ENCODE measurements at regions not wholly inside any gene's neighbourhood (a gene's known extent, or its start where the extent isn't known, plus 50 kb on each side); places are given as distances from the start of the nearest gene placed in this dataset.
A peak's percentile ranks its signal among the peaks of the same experiment; 100 is the strongest.

GRCh38 chr6:67666177-67666964 is 968.7 kb upstream of the ADGRB3 start:
- DNase-seq (ENCODE audit: low spot score): no peak

GRCh38 chr6:67664942-67665341 is 970.1 kb upstream of the ADGRB3 start:
- no peak for DNase-seq (ENCODE audit: low spot score)

GRCh38 chr6:67663105-67663895 is 971.8 kb upstream of the ADGRB3 start:
- no peak for DNase-seq (ENCODE audit: low spot score)

GRCh38 chr6:67653561-67653960 is 981.5 kb upstream of the ADGRB3 start:
- no peak for DNase-seq (ENCODE audit: low spot score)

- no peak for DNase-seq (ENCODE audit: low spot score)
Measured at GRCh38 chr6:67646550-67646949, 988.5 kb upstream of the ADGRB3 start.

- no peak for DNase-seq (ENCODE audit: low spot score)
Measured at GRCh38 chr6:67643281-67643680, 991.8 kb upstream of the ADGRB3 start.

- DNase-seq (ENCODE audit: low spot score): no peak
Measured at GRCh38 chr6:67642582-67642981, 992.5 kb upstream of the ADGRB3 start.

- no peak for DNase-seq (ENCODE audit: low spot score)
Measured at GRCh38 chr6:67640484-67640883, 994.6 kb upstream of the ADGRB3 start.

- DNase-seq (ENCODE audit: low spot score): no peak
Measured at GRCh38 chr6:67639161-67639560, 995.9 kb upstream of the ADGRB3 start.

GRCh38 chr6:67634199-67634598 is 1000.9 kb upstream of the ADGRB3 start:
- DNase-seq (ENCODE audit: low spot score): no peak

GRCh38 chr6:67633058-67633457 is 1002.0 kb upstream of the ADGRB3 start:
- no peak for DNase-seq (ENCODE audit: low spot score)

GRCh38 chr6:67630146-67630545 is 1004.9 kb upstream of the ADGRB3 start:
- peak; percentile 91 for DNase-seq (ENCODE audit: low spot score)

- DNase-seq (ENCODE audit: low spot score): no peak
Measured at GRCh38 chr6:67629258-67629657, 1005.8 kb upstream of the ADGRB3 start.

GRCh38 chr6:67615796-67616195 is 1019.3 kb upstream of the ADGRB3 start:
- no peak for DNase-seq (ENCODE audit: low spot score)

GRCh38 chr6:67608099-67608749 is 1026.9 kb upstream of the ADGRB3 start:
- DNase-seq (ENCODE audit: low spot score): no peak

- no peak for DNase-seq (ENCODE audit: low spot score)
Measured at GRCh38 chr6:67606906-67607828, 1027.9 kb upstream of the ADGRB3 start.

GRCh38 chr6:67594366-67594765 is 1040.7 kb upstream of the ADGRB3 start:
- no peak for DNase-seq (ENCODE audit: low spot score)

- DNase-seq (ENCODE audit: low spot score): no peak
Measured at GRCh38 chr6:67593247-67593646, 1041.8 kb upstream of the ADGRB3 start.

- DNase-seq (ENCODE audit: low spot score): no peak
Measured at GRCh38 chr6:67591910-67592309, 1043.2 kb upstream of the ADGRB3 start.

GRCh38 chr6:67567842-67568241 is 1067.2 kb upstream of the ADGRB3 start:
- no peak for DNase-seq (ENCODE audit: low spot score)

GRCh38 chr6:67563671-67564070 is 1071.4 kb upstream of the ADGRB3 start:
- DNase-seq (ENCODE audit: low spot score): no peak

GRCh38 chr6:67560068-67560467 is 1075.0 kb upstream of the ADGRB3 start:
- no peak for DNase-seq (ENCODE audit: low spot score)

Data from H4 (cell line).